A549 (cell line): ENCODE measurements at regions not wholly inside any gene's neighbourhood (a gene's known extent, or its start where the extent isn't known, plus 50 kb on each side); places are given as distances from the start of the nearest gene placed in this dataset.

ENCODE experiments used
- ATAC-seq, 2 experiments: fragments of 200-7000 bp in 1 of 2; fragments of >200 bp in 1 of 2; cut with Nextera tagmentation in 1 of 2; cut with Tn5 transposase in 1 of 2; 3 replicates each; pipeline versions ENCODE4 v1.8.0 to v1.9.1; 2018 to 2020; ENCODE audit warnings: mild to moderate bottlenecking in 1 of 2, moderate library complexity in 1 of 2
- CTCF ChIA-PET: fragments of 300-600 bp; sonication (Branson Sonifier 250); formaldehyde crosslinking; extraction: SDS; loops from one replicate; lab custom pipeline; 2021; ENCODE audit warnings: antibody characterized with exemption, inconsistent platforms; lab: Yijun Ruan, JAX
- POLR2A ChIA-PET: fragments of 350-600 bp; formaldehyde crosslinking; extraction: SDS; loops from one replicate; lab custom pipeline; 2021; ENCODE audit warnings: antibody characterized with exemption, inconsistent platforms; lab: Yijun Ruan, JAX
- DNase-seq, 2 experiments: peaks; one replicate each; pipeline versions ENCODE4 v3.0.0 to v3.0.0-alpha.2; 2011 to 2016; ENCODE audit warnings: low read depth in 1 of 2, low spot score in 1 of 2
- FAIRE-seq: peaks from 2 replicates; lab custom pipeline; 2011; peaks lifted over from hg19 to GRCh38; lab: Jason Lieb, UNC
- H3K27ac ChIP-seq, 2 experiments: fragments of >200 bp; sonication (Bioruptor Twin); formaldehyde crosslinking; 3 replicates each; pipeline ENCODE4 v1.5.1; 2016 to 2017
- H3K4me1 ChIP-seq: fragments of >200 bp; sonication (Bioruptor Twin); formaldehyde crosslinking; 3 replicates; pipeline ENCODE4 v1.6.1; 2016
- H3K4me2 ChIP-seq: fragments of >200 bp; sonication (Bioruptor Twin); formaldehyde crosslinking; 3 replicates; pipeline ENCODE4 v1.6.1; 2016
- H3K4me3 ChIP-seq: fragments of >200 bp; sonication (Bioruptor Twin); formaldehyde crosslinking; 3 replicates; pipeline ENCODE4 v1.5.1; 2016
- H3K9me3 ChIP-seq: fragments of >200 bp; sonication (Bioruptor Twin); formaldehyde crosslinking; 3 replicates; pipeline ENCODE4 v1.6.1; 2016
- CEBPB ChIP-seq, 2 experiments: fragments of >200 bp in 1 of 2; sonication (Bioruptor Twin) in 1 of 2; formaldehyde crosslinking in 1 of 2; IDR thresholded peaks; 2 replicates each; pipeline ENCODE4 v1.6.1; 2012 to 2016
- E2F6 ChIP-seq: IDR thresholded peaks from 2 replicates; pipeline ENCODE4 v1.6.1; 2012; ENCODE audit warnings: low read depth, borderline replicate concordance
- EHMT2 ChIP-seq: fragments of 200-600 bp; sonication (generic); IDR thresholded peaks from 2 replicates; pipeline ENCODE4 v1.6.1; 2016; ENCODE audit warnings: antibody characterized with exemption, low read depth, mild to moderate bottlenecking, moderate library complexity
- ESRRA ChIP-seq: fragments of 150-350 bp; IDR thresholded peaks from 2 replicates; pipeline ENCODE4 v1.6.1; 2014; ENCODE audit warnings: mild to moderate bottlenecking, low read length, borderline replicate concordance
- FOSB ChIP-seq: fragments of 250-450 bp; sonication (Bioruptor Pico); IDR thresholded peaks from 2 replicates; pipeline ENCODE4 v1.5.0; 2020; ENCODE audit warnings: mild to moderate bottlenecking, moderate library complexity
- FOSL2 ChIP-seq, 2 experiments: fragments of 450-650 bp in 1 of 2; fragments of >200 bp in 1 of 2; sonication (Bioruptor Twin) in 1 of 2; formaldehyde crosslinking; IDR thresholded peaks; 2 replicates each; pipeline versions ENCODE4 v1.5.0 to v1.6.1; 2016 to 2020; ENCODE audit warnings: mild to moderate bottlenecking in 1 of 2, moderate library complexity in 1 of 2
- FOXS1 ChIP-seq: fragments of 250-450 bp; sonication (Bioruptor Pico); IDR thresholded peaks from 2 replicates; pipeline ENCODE4 v1.5.0; 2020; ENCODE audit warnings: mild to moderate bottlenecking, moderate library complexity
- JUNB ChIP-seq: fragments of >200 bp; sonication (Bioruptor Twin); formaldehyde crosslinking; IDR thresholded peaks from 2 replicates; pipeline ENCODE4 v1.6.1; 2016
- KDM1A ChIP-seq: fragments of 200-600 bp; sonication (generic); IDR thresholded peaks from 2 replicates; pipeline ENCODE4 v1.6.1; 2016; ENCODE audit warnings: low read depth, mild to moderate bottlenecking
- KDM5A ChIP-seq: fragments of 200-600 bp; sonication (generic); IDR thresholded peaks from 2 replicates; pipeline ENCODE4 v1.6.1; 2016; ENCODE audit warnings: antibody characterized with exemption, mild to moderate bottlenecking
- MAFK ChIP-seq: fragments of 450-650 bp; IDR thresholded peaks from 2 replicates; pipeline ENCODE4 v1.6.1; 2014; ENCODE audit not compliant: partially characterized antibody
- MAZ ChIP-seq: fragments of 150-350 bp; IDR thresholded peaks from 2 replicates; pipeline ENCODE4 v1.6.1; 2014; ENCODE audit warnings: antibody characterized with exemption, low read depth, low read length, borderline replicate concordance
- MYC ChIP-seq: IDR thresholded peaks from 2 replicates; pipeline ENCODE4 v1.6.1; 2012; ENCODE audit warnings: mild to moderate bottlenecking, inconsistent platforms, low read length, improper control_type of control experiment, borderline replicate concordance
- NFE2L2 ChIP-seq: fragments of 150-350 bp; conservative IDR thresholded peaks from 2 replicates; pipeline ENCODE4 v1.6.1; 2014; ENCODE audit warnings: low read length
- NR3C1 ChIP-seq: fragments of >200 bp; sonication (Bioruptor Twin); formaldehyde crosslinking; IDR thresholded peaks from 3 replicates; pipeline ENCODE4 v1.6.1; 2017
- RAD21 ChIP-seq, 2 experiments: fragments of >200 bp in 1 of 2; sonication (Bioruptor Twin) in 1 of 2; formaldehyde crosslinking in 1 of 2; IDR thresholded peaks in 1 of 2; conservative IDR thresholded peaks in 1 of 2; 2 replicates in 1 of 2; 3 replicates in 1 of 2; pipeline ENCODE4 v1.6.1; 2012 to 2018; ENCODE audit warnings: inconsistent platforms in 1 of 2
- SMC3 ChIP-seq: fragments of >200 bp; sonication (Bioruptor Twin); formaldehyde crosslinking; IDR thresholded peaks from 3 replicates; pipeline ENCODE4 v1.6.1; 2018; ENCODE audit warnings: inconsistent platforms
- SREBF2 ChIP-seq: fragments of 450-650 bp; IDR thresholded peaks from 2 replicates; pipeline ENCODE4 v1.6.1; 2014; ENCODE audit warnings: mild to moderate bottlenecking, moderate library complexity
- TFCP2L1 ChIP-seq: fragments of 250-450 bp; sonication (Bioruptor Pico); IDR thresholded peaks from 2 replicates; pipeline ENCODE4 v1.5.0; 2021; ENCODE audit warnings: mild to moderate bottlenecking
- ZC3H11A ChIP-seq: fragments of 450-650 bp; IDR thresholded peaks from 2 replicates; pipeline ENCODE4 v1.6.1; 2014; ENCODE audit warnings: antibody characterized with exemption, mild to moderate bottlenecking
- WGBS: methylation state at CpG from one replicate; pipeline ENCODE4 v1.1.6; 2017; ENCODE audit errors: missing lambda C conversion rate; 5-methylcytosine and 5-hydroxymethylcytosine counted together
- TF ChIP-seq, protein P1 (sequence below): fragments of 150-350 bp; IDR thresholded peaks from 2 replicates; pipeline ENCODE4 v1.6.1; 2014; ENCODE audit warnings: low read depth, mild to moderate bottlenecking, low read length
- TF ChIP-seq, protein P2 (sequence below): fragments of >200 bp; sonication (Bioruptor Twin); formaldehyde crosslinking; IDR thresholded peaks from 3 replicates; pipeline ENCODE4 v1.6.1; 2016
- TF ChIP-seq, protein P3 (sequence below): fragments of >200 bp; sonication (Bioruptor Twin); formaldehyde crosslinking; IDR thresholded peaks from 3 replicates; pipeline ENCODE4 v1.5.1; 2016

DNA sequence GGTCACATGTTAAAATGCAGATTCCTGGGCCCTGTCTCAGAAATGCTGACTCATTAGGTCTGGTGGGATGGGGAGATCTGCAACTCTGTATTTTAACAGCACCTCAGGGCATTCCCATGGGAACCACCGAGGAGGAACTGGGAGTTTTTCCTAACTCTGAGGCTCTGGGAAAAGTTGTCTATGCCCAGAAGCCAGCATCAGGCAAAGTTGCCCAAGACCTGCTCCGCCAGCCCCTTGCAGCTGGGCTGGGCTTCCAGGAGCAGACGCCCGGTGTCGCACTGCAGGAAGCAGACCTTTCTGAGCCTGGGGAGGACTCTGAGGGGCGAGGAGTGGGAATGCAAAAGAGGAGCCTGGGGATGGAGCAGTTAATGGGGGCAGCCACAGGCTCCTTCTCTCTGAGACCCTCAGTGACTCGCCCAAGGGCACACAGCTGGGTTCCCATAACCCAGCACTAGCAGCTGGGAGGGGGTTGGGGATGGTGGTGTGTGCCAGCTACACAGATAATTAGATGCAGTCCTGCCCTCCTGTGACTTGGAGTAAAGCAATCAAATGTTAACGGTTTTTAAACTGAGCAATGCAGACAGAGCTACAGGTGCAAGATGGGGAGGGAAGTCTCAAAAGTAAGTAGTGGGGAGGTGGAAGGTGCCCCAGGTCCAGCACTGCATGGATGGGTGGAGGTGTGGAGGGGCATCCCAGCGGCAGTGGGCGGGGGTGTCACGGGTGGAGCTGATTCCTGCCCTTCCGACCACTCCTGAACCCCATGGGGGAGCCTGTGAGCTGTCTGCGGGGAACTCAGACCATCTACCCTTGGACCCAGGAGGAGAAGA is 100.4 kb downstream of the LSM3 start:
- H3K4me1 ChIP-seq = peaks cover 15% of the 10 kb centered on the region
- ATAC-seq = peak in 1 of 2 experiments; percentile 41; a peak in 3 of 6 replicates
- H3K4me2 ChIP-seq = no peak overlapping the region
- WGBS = 62% methylated on average over 13 of the region's 13 CpGs
- H3K27ac ChIP-seq = peak overlapping the region; percentile 13 to 53; a peak in 4 of 6 replicates
- CTCF ChIA-PET = interaction anchor here (0.6 to 2.5 kb wide), 8 partner anchors 10 to 1192 kb away, joined by 3 to 9 read pairs (median 5); no protein-coding TSS in a partner anchor
- no peak for FAIRE-seq
- DNase-seq = no peak
- POLR2A ChIA-PET = no interaction called here
- H3K4me3 ChIP-seq = no peak overlapping the region
- H3K9me3 ChIP-seq = no peaks in the 10 kb centered on the region
- TF ChIP-seq RAD21 (conservative IDR thresholded peaks at IDR 0.05 in 1 of 2, IDR thresholded peaks at IDR 0.05 in 1 of 2) (0 out of 5 replicates have a peak, but pooled peaks of 1 of the 2 experiments have one; percentile 18), MAFK (peak; percentile 91), JUNB (no peak)

GRCh38 chr3:14279626-14280061 is 101.0 kb downstream of the LSM3 start:
- ATAC-seq (no peak), FAIRE-seq (no peak)
- POLR2A ChIA-PET = no interaction called here

DNA sequence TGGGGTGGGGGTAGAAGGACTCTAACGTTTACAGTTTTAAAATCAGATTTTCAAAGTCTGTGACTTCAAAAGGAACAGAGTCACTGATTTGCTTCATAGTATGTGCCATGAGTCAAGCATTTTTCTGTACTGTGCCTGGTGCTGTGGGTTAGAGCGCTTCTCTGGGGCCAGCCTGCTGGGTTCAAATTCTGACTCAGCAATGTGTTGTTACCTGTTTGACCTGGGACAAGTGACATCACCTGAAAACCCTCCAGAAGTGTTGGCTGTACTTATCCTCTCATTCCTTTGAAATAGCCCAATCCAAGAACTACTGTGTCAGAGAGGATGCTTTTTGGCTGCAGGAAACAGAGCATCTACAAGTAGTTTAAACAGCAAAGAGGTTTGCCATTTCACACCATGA is 101.7 kb downstream of the LSM3 start:
- H3K4me2 ChIP-seq = no peak overlapping the region
- TF ChIP-seq CEBPB (IDR thresholded peaks at IDR 0.05) = no peak
- TF ChIP-seq FOSL2 (IDR thresholded peaks at IDR 0.05) = no peak
- no peak for TF ChIP-seq FOSL2 (CRISPR knock-in tag; IDR thresholded peaks at IDR 0.05)
- TF ChIP-seq, protein P1, sequence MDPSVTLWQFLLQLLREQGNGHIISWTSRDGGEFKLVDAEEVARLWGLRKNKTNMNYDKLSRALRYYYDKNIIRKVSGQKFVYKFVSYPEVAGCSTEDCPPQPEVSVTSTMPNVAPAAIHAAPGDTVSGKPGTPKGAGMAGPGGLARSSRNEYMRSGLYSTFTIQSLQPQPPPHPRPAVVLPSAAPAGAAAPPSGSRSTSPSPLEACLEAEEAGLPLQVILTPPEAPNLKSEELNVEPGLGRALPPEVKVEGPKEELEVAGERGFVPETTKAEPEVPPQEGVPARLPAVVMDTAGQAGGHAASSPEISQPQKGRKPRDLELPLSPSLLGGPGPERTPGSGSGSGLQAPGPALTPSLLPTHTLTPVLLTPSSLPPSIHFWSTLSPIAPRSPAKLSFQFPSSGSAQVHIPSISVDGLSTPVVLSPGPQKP = no peak
- TF ChIP-seq RAD21 (conservative IDR thresholded peaks at IDR 0.05 in 1 of 2, IDR thresholded peaks at IDR 0.05 in 1 of 2) = no peak
- TF ChIP-seq FOXS1 (CRISPR knock-in tag) = no peak
- no peak for TF ChIP-seq NFE2L2
- TF ChIP-seq E2F6 = no peak
- TF ChIP-seq MYC = no peak
- no peak for TF ChIP-seq SREBF2

More at GRCh38 chr3:14279626-14280061, 101.0 kb downstream of the LSM3 start:
- no peak for DNase-seq
- Histone ChIP-seq H3K27ac (no peak overlapping the region), H3K4me2 (no peak overlapping the region), H3K4me3 (no peak overlapping the region), H3K4me1 (peaks cover 15% of the 10 kb centered on the region), H3K9me3 (no peaks in the 10 kb centered on the region)
- CTCF ChIA-PET = interaction anchor here (0.7 to 2.5 kb wide), 6 partner anchors 9 to 229 kb away, joined by 4 to 9 read pairs (median 6); no protein-coding TSS in a partner anchor
- WGBS = 78% methylated on average over 11 of the region's 11 CpGs
- TF ChIP-seq MAZ (no peak), E2F6 (no peak), EHMT2 (no peak), TFCP2L1 (no peak), KDM5A (no peak), KDM1A (no peak), MAFK (no peak), ZC3H11A (no peak), ESRRA (no peak), FOSB (CRISPR knock-in tag) (no peak), RAD21 (conservative IDR thresholded peaks at IDR 0.05 in 1 of 2, IDR thresholded peaks at IDR 0.05 in 1 of 2) (no peak), NR3C1 (no peak), SMC3 (no peak)
- TF ChIP-seq, protein P2, sequence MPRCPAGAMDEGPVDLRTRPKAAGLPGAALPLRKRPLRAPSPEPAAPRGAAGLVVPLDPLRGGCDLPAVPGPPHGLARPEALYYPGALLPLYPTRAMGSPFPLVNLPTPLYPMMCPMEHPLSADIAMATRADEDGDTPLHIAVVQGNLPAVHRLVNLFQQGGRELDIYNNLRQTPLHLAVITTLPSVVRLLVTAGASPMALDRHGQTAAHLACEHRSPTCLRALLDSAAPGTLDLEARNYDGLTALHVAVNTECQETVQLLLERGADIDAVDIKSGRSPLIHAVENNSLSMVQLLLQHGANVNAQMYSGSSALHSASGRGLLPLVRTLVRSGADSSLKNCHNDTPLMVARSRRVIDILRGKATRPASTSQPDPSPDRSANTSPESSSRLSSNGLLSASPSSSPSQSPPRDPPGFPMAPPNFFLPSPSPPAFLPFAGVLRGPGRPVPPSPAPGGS = no peak
- TF ChIP-seq, protein P3, sequence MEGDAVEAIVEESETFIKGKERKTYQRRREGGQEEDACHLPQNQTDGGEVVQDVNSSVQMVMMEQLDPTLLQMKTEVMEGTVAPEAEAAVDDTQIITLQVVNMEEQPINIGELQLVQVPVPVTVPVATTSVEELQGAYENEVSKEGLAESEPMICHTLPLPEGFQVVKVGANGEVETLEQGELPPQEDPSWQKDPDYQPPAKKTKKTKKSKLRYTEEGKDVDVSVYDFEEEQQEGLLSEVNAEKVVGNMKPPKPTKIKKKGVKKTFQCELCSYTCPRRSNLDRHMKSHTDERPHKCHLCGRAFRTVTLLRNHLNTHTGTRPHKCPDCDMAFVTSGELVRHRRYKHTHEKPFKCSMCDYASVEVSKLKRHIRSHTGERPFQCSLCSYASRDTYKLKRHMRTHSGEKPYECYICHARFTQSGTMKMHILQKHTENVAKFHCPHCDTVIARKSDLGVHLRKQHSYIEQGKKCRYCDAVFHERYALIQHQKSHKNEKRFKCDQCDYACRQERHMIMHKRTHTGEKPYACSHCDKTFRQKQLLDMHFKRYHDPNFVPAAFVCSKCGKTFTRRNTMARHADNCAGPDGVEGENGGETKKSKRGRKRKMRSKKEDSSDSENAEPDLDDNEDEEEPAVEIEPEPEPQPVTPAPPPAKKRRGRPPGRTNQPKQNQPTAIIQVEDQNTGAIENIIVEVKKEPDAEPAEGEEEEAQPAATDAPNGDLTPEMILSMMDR = no peak

More for the DNA sequence above, 101.7 kb downstream of the LSM3 start:
- no peak for DNase-seq
- H3K9me3 ChIP-seq = no peaks in the 10 kb centered on the region
- peaks cover 15% of the 10 kb centered on the region for H3K4me1 ChIP-seq
- no peak overlapping the region for H3K4me3 ChIP-seq
- H3K27ac ChIP-seq = no peak overlapping the region
- FAIRE-seq = no peak
- CTCF ChIA-PET = interaction anchor here (2.5 kb wide), 1 partner anchor 9 kb away, joined by 9 read pairs; no protein-coding TSS in a partner anchor
- 53% methylated on average over 2 of the region's 2 CpGs for WGBS
- ATAC-seq = no peak
- POLR2A ChIA-PET = no interaction called here
